ENCODE measurements at regions not wholly inside any gene's neighbourhood (a gene's known extent, or its start where the extent isn't known, plus 50 kb on each side); places are given as distances from the start of the nearest gene placed in this dataset.

DNA sequence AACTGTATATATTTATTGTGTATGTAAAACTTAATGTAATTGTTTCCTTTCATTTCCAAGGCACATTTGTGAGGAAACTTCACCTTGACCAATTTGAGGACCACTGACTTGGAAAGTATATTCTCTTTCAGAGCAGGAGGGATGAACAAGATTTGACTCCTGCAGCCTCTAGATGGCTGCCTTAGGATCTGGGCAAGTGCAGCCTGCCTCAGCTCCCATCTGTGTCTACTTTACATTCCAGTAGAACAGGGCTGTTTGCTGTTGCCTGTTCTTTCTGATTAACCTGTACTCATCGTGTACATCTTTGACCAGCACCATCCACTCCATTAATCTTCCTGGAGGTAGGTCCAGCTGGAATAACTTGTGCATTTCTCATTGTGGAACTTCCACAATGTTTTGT is 312.8 kb downstream of the HLX start:
- TF ChIP-seq CTCF (conservative IDR thresholded peaks at IDR 0.05; ENCODE audit: low read depth, low read length), result no peak
- no peak for TF ChIP-seq EZH2phosphoT487 (IDR thresholded peaks at IDR 0.05; ENCODE audit: borderline replicate concordance, low read length)

Measured in PC-3 (cell line).